ENCODE measurements at regions not wholly inside any gene's neighbourhood (a gene's known extent, or its start where the extent isn't known, plus 50 kb on each side); places are given as distances from the start of the nearest gene placed in this dataset.

DNA sequence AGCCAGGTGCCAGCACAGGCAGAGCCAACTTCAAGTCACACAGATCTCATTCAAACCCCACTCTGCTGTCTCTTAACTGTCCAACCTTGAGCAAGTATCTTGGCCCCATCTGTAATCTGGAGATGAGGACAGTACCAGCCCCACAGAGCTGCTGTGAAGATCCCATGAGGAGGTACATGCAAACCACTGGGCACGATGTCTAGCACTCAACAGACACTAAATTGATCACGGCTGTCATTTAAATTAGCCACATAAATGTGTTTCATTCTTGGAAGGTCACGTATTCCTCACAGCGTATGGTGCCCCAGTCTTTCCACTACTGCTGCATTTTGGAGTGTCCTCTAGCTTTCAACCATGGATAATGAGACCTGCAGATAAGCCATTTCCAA, 167.6 kb upstream of the ID2 start:
- ATAC-seq (ENCODE audit: low read depth): no peak
- CTCF ChIA-PET: no interaction called here
- Mint-ChIP-seq H3K27ac (peak overlapping the region; percentile 27), H3K4me3 (peak overlapping the region; percentile 9), H3K9me3 (peaks cover 17% of the 10 kb centered on the region), H3K36me3 (ENCODE audit: low read depth) (no peaks in the 10 kb centered on the region), H3K4me1 (peaks cover 27% of the 10 kb centered on the region), H3K27me3 (peaks cover 22% of the 10 kb centered on the region)
- intact Hi-C loops (cut with micrococcal nuclease): no loop called here
- no peak for DNase-seq
- TF ChIP-seq, protein P1, sequence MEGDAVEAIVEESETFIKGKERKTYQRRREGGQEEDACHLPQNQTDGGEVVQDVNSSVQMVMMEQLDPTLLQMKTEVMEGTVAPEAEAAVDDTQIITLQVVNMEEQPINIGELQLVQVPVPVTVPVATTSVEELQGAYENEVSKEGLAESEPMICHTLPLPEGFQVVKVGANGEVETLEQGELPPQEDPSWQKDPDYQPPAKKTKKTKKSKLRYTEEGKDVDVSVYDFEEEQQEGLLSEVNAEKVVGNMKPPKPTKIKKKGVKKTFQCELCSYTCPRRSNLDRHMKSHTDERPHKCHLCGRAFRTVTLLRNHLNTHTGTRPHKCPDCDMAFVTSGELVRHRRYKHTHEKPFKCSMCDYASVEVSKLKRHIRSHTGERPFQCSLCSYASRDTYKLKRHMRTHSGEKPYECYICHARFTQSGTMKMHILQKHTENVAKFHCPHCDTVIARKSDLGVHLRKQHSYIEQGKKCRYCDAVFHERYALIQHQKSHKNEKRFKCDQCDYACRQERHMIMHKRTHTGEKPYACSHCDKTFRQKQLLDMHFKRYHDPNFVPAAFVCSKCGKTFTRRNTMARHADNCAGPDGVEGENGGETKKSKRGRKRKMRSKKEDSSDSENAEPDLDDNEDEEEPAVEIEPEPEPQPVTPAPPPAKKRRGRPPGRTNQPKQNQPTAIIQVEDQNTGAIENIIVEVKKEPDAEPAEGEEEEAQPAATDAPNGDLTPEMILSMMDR (IDR thresholded peaks at IDR 0.05): no peak
- POLR2A ChIA-PET: interaction anchor here (1.1 to 2.3 kb wide), 2 partner anchors 29 to 36 kb away, joined by 3 to 14 read pairs; no protein-coding TSS in a partner anchor

DNA sequence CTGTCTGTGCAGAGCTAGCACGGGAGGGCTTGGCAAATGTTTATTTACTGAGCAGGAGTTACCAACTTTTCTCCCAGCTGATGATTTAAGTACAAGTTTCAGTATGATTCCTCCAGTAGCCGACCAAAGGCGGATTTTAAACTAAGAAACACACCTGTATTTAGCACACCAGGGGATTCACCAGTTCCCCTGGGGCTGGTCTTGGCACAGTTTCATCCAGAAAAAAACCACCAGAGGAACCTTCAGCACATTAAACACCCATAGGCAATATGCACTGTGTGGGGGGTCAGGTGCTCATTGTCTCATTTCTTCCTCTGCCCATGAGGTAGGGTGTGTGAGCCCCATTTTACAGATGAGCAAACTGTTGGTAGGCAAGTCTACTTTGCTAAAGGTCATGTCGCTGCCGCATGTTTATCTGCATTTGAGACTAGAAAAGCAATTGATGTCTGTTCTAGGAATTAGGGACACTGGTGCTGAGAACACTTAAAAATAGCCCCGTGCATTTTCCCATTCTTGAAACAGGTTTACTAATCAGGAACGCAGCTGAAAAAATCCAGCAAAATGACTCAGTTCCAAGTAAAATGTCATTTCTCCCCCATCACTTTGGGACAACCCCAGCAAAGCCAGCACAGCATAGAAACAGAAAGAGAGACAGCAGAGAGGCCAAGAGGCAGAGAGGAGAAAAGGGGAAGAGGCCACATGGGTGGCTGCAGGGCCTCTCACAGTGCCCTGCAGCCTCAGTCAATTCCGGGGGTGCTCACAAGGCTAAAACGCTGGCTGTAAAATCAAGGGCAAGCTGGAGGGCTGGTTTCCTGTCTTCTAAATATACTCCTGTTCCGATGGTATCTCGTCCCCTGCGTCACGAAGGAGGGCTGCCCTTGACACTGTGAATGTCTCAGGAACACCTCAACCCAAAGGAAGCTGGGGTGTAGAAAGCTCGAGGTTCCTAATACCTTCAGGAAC, 166.8 kb upstream of the ID2 start:
- H3K4me3 Mint-ChIP-seq: peak overlapping the region; percentile 36
- ChIA-PET POLR2A (interaction anchor here (0.6 to 2.3 kb wide), 5 partner anchors 27 to 69 kb away, joined by 3 to 14 read pairs (median 5); no protein-coding TSS in a partner anchor), CTCF (no interaction called here)
- peaks cover 27% of the 10 kb centered on the region for H3K4me1 Mint-ChIP-seq
- H3K27ac Mint-ChIP-seq: peak overlapping the region; percentile 27
- TF ChIP-seq, protein P1 (IDR thresholded peaks at IDR 0.05): no peak
- DNase-seq: no peak
- peaks cover 14% of the 10 kb centered on the region for H3K9me3 Mint-ChIP-seq
- H3K27me3 Mint-ChIP-seq: peaks cover 22% of the 10 kb centered on the region
- intact Hi-C loops (cut with micrococcal nuclease): loop anchor here (1.0 kb wide), 4 partner anchors 11 to 37 kb away; no protein-coding TSS in a partner anchor
- H3K36me3 Mint-ChIP-seq (ENCODE audit: low read depth): no peaks in the 10 kb centered on the region
- peak; percentile 84 for ATAC-seq (ENCODE audit: low read depth)

DNA sequence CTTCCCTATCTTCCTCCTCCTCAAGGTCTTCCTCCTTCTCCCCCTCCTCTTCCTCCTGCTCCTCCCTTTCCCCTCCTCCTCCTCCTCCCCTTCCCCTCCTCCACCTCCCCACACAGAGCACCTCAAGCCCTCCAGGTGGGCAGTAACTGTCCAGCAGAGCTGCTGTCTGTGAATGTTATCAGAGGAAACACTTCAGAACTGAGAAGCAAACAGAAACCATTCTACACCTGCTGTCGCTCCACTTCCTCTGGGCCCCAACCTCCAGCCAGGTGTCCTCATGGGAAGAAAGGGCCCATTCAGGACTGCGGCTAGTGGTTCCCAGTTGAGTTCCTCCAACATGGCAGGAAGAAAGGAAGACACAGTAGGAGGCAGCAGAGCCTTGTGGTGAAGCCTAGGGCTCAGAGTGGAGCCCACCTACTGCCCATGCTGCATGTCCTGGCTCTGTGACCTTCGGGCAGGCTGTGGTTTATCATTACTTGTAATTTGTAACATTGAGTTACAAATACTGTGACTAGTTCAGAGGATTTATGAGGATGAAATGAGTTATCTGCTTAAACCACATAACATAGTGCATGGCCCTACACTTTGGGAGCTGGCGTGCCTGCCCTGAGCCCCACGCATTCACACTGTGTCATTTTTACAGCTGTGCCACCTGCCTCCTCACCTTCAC, 165.9 kb upstream of the ID2 start:
- no peak for ATAC-seq (ENCODE audit: low read depth)
- POLR2A ChIA-PET: interaction anchor here (0.6 to 2.3 kb wide), 5 partner anchors 10 to 358 kb away, joined by 3 to 14 read pairs (median 3); no protein-coding TSS in a partner anchor
- intact Hi-C loops (cut with micrococcal nuclease): loop anchor here (1.0 kb wide), 4 partner anchors 10 to 38 kb away; no protein-coding TSS in a partner anchor
- H3K4me3 Mint-ChIP-seq: no peak overlapping the region
- no peak overlapping the region for H3K27ac Mint-ChIP-seq
- TF ChIP-seq, protein P1 (IDR thresholded peaks at IDR 0.05): no peak
- DNase-seq: no peak
- no peaks in the 10 kb centered on the region for H3K36me3 Mint-ChIP-seq (ENCODE audit: low read depth)
- peaks cover 17% of the 10 kb centered on the region for H3K27me3 Mint-ChIP-seq
- peaks cover 10% of the 10 kb centered on the region for H3K9me3 Mint-ChIP-seq
- CTCF ChIA-PET: no interaction called here
- H3K4me1 Mint-ChIP-seq: peaks cover 27% of the 10 kb centered on the region

DNA sequence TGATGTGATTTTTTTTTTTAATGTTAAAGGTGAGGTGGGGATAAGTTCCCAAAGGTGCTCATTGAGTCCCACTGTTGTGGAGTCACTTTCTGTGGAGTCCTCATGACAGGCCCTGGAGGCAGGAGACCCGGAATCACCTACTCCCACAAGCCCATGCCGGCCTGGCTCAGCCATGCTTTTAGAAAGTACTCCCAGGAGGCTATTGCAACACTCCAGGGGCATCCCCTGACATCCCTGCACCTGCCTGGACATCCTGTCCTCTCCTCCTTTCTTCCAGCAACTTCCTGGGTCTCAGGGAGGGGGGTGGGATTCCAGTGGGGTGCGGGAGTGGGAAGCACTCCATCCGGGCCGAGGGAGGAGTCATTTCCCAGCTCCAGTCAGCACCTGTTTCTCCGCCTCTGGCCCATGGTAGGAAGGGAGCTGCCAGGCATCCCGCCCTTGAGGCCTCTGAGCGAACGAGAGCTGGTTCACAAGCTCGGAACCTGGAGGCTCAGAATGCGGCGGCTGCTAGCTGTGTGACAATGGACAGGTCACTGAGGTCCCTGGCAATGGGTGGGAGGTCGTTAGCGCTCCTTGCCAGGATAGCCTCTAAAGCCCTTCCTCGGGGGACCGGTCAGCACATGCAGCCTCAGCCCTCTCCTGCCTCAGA, 163.9 kb upstream of the ID2 start:
- intact Hi-C loops (cut with micrococcal nuclease): no loop called here
- Mint-ChIP-seq H3K4me1 (peaks cover 37% of the 10 kb centered on the region), H3K9me3 (peaks cover 10% of the 10 kb centered on the region), H3K27ac (no peak overlapping the region), H3K4me3 (no peak overlapping the region), H3K27me3 (peaks cover 24% of the 10 kb centered on the region), H3K36me3 (ENCODE audit: low read depth) (no peaks in the 10 kb centered on the region)
- DNase-seq: no peak
- POLR2A ChIA-PET: no interaction called here
- TF ChIP-seq, protein P1 (IDR thresholded peaks at IDR 0.05): no peak
- ATAC-seq (ENCODE audit: low read depth): no peak
- CTCF ChIA-PET: no interaction called here

All from activated B cell treated with CpG ODN at 0.5 μM for 24 hours (primary cell).